ENCODE measurements at regions not wholly inside any gene's neighbourhood (a gene's known extent, or its start where the extent isn't known, plus 50 kb on each side); places are given as distances from the start of the nearest gene placed in this dataset.

GRCh38 chr1:56413671-56414199, 165.6 kb downstream of the PLPP3 start (continued):
- TF ChIP-seq ZBTB37 (CRISPR knock-in tag; IDR thresholded peaks at IDR 0.05) (no peak), ZNF274 (CRISPR knock-in tag; IDR thresholded peaks at IDR 0.05) (no peak), ZBTB43 (CRISPR knock-in tag; conservative IDR thresholded peaks at IDR 0.05) (no peak), ZNF607 (CRISPR knock-in tag; IDR thresholded peaks at IDR 0.05; ENCODE audit: borderline replicate concordance) (no peak), ZNF710 (CRISPR knock-in tag; IDR thresholded peaks at IDR 0.05; ENCODE audit: borderline replicate concordance) (peak; percentile 70; the same call in 1 of the 2 replicates), SMAD1 (CRISPR knock-in tag; IDR thresholded peaks at IDR 0.05; ENCODE audit: borderline replicate concordance, low read depth) (no peak), SYNCRIP (IDR thresholded peaks at IDR 0.05; ENCODE audit: insufficient read depth, low read depth, low read length) (no peak), ZNF296 (CRISPR knock-in tag; conservative IDR thresholded peaks at IDR 0.05) (no peak), SCMH1 (CRISPR knock-in tag; IDR thresholded peaks at IDR 0.05; ENCODE audit: borderline replicate concordance) (no peak), ZNF670 (CRISPR knock-in tag; IDR thresholded peaks at IDR 0.05; ENCODE audit: borderline replicate concordance) (no peak), HCFC1 (IDR thresholded peaks at IDR 0.05; ENCODE audit: low read depth, low read length) (no peak), ZGPAT (CRISPR knock-in tag; IDR thresholded peaks at IDR 0.05) (peak; percentile 55; the same call in 1 of the 2 replicates), RBFOX2 (IDR thresholded peaks at IDR 0.05; ENCODE audit: low read depth, low read length) (no peak), MAFG (CRISPR knock-in tag; IDR thresholded peaks at IDR 0.05) (no peak), ARID2 (CRISPR knock-in tag; IDR thresholded peaks at IDR 0.05; ENCODE audit: borderline replicate concordance) (no peak), ZNF83 (CRISPR knock-in tag; IDR thresholded peaks at IDR 0.05; ENCODE audit: borderline replicate concordance) (no peak; the same call in 1 of the 2 replicates), TCF7L2 (IDR thresholded peaks at IDR 0.05; ENCODE audit: low read depth, low read length) (no peak), ZNF362 (CRISPR knock-in tag; IDR thresholded peaks at IDR 0.05; ENCODE audit: borderline replicate concordance) (peak; percentile 55; the same call in 1 of the 2 replicates), U2AF1 (optimal IDR thresholded peaks at IDR 0.05; ENCODE audit: low read depth, low read length) (no peak), ERF (CRISPR knock-in tag; IDR thresholded peaks at IDR 0.05) (peak; percentile 43; the same call in 1 of the 2 replicates), ZNF672 (CRISPR knock-in tag; IDR thresholded peaks at IDR 0.05) (no peak), POLR2G (IDR thresholded peaks at IDR 0.05; ENCODE audit: low read depth, low read length) (no peak), ZNF773 (CRISPR knock-in tag; IDR thresholded peaks at IDR 0.05; ENCODE audit: borderline replicate concordance) (no peak), ZNF138 (CRISPR knock-in tag; IDR thresholded peaks at IDR 0.05; ENCODE audit: low read depth) (no peak)
